Activated CD4-positive, alpha-beta memory T cell treated with anti-CD3 and anti-CD28 coated beads for 36 hours (primary cell): ENCODE measurements at regions not wholly inside any gene's neighbourhood (a gene's known extent, or its start where the extent isn't known, plus 50 kb on each side); places are given as distances from the start of the nearest gene placed in this dataset.
"Not testable (repeated sequence)": the region's sequence is repeated elsewhere in the genome, so short reads cannot be mapped to it uniquely, and the experiment has no call there.

Source experiments
- CTCF ChIA-PET: fragments of 350-600 bp; sonication (Branson Sonifier 250); formaldehyde crosslinking; loops from one replicate; lab custom pipeline; 2021; ENCODE audit warnings: antibody characterized with exemption, inconsistent platforms; lab: Charles Lee
- POLR2A ChIA-PET: fragments of 350-600 bp; sonication (Branson Sonifier 250); formaldehyde crosslinking; loops from one replicate; lab custom pipeline; 2021; ENCODE audit warnings: antibody characterized with exemption; lab: Charles Lee
- DNase-seq: peaks from one replicate; pipeline ENCODE4 v3.0.0-alpha.2; 2020
- H3K27ac Mint-ChIP-seq: one replicate; pipeline ENCODE4 v1.8.0; 2021; ENCODE audit warnings: mixed read lengths
- H3K27me3 Mint-ChIP-seq: one replicate; pipeline ENCODE4 v1.8.0; 2021; ENCODE audit warnings: mixed read lengths
- H3K36me3 Mint-ChIP-seq: one replicate; pipeline ENCODE4 v1.8.0; 2021; ENCODE audit warnings: mixed read lengths
- H3K4me1 Mint-ChIP-seq: one replicate; pipeline ENCODE4 v1.8.0; 2021; ENCODE audit warnings: low read depth, mixed read lengths
- H3K4me3 Mint-ChIP-seq: one replicate; pipeline ENCODE4 v1.8.0; 2021; ENCODE audit warnings: mild to moderate bottlenecking, mixed read lengths
- H3K9me3 Mint-ChIP-seq: one replicate; pipeline ENCODE4 v1.8.0; 2021; ENCODE audit warnings: mixed read lengths
- intact Hi-C: fragments of 100-400 bp; cut with micrococcal nuclease; formaldehyde crosslinking; loops from one replicate; pipeline ENCODE4 v1.15.1; 2023

- no peak for DNase-seq
- CTCF ChIA-PET: no interaction called here
- Mint-ChIP-seq H3K4me3 (no peak overlapping the region), H3K27me3 (peaks cover 2% of the 10 kb centered on the region), H3K9me3 (no peaks in the 10 kb centered on the region), H3K4me1 (no peaks in the 10 kb centered on the region), H3K36me3 (no peaks in the 10 kb centered on the region), H3K27ac (no peak overlapping the region)
- intact Hi-C loops: no loop called here
- POLR2A ChIA-PET: no interaction called here
Observed at GRCh38 chr10:125523347-125523746, 159.6 kb downstream of the TEX36 start.

- no peaks in the 10 kb centered on the region for H3K4me1 Mint-ChIP-seq
- intact Hi-C loops: no loop called here
- H3K4me3 Mint-ChIP-seq: no peak overlapping the region
- H3K9me3 Mint-ChIP-seq: no peaks in the 10 kb centered on the region
- no peaks in the 10 kb centered on the region for H3K36me3 Mint-ChIP-seq
- ChIA-PET CTCF (interaction anchor here (1.0 kb wide), 1 partner anchor 153 kb away, joined by 3 read pairs; no protein-coding TSS in a partner anchor), POLR2A (no interaction called here)
- peaks cover 2% of the 10 kb centered on the region for H3K27me3 Mint-ChIP-seq
- H3K27ac Mint-ChIP-seq: no peak overlapping the region
- peak; percentile 16 for DNase-seq
Observed at GRCh38 chr10:125521721-125522680, 161.0 kb downstream of the TEX36 start.

GRCh38 chr10:125520968-125521367 is 162.0 kb downstream of the TEX36 start:
- Mint-ChIP-seq H3K27me3 (peaks cover 2% of the 10 kb centered on the region), H3K4me3 (no peak overlapping the region), H3K9me3 (no peaks in the 10 kb centered on the region), H3K4me1 (no peaks in the 10 kb centered on the region), H3K36me3 (no peaks in the 10 kb centered on the region), H3K27ac (no peak overlapping the region)
- POLR2A ChIA-PET: no interaction called here
- CTCF ChIA-PET: no interaction called here
- intact Hi-C loops: no loop called here
- DNase-seq: no peak

DNA sequence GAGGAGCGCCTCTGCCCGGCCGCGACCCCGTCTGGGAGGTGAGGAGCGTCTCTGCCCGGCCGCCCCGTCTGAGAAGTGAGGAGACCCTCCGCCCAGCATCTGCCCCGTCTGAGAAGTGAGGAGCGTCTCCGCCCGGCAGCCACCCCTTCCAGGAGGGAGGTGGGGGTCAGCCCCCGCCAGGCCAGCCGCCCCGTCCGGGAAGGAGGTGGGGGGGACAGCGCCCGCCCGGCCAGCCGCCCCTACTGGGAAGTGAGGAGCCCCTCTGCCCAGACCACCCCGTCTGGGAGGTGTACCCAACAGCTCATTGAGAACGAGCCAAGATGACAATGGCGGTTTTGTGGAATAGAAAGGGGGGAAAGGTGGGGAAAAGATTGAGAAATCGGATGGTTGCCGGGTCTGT is 164.6 kb downstream of the TEX36 start:
- CTCF ChIA-PET, H3K27me3 Mint-ChIP-seq: not testable (repeated sequence)

DNA sequence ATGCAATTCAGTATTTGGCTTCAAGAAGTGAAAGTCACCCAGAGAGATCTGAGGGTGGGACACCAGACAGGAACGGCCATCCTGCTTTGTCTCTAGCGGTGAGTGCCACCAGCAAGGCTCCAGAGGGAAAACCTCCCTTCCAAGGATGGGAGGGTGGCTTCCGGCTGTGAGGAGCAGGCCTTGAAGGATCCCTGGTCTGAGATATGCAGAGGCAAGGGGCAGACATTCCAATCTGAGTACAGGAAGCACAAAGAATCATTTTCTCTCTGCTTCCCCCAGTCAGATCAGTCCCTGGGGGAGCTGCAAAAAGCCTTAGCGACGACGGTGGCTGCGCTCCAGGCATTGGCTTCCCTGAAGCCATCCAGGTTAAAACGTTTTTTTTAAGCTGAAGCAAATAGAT is 167.4 kb downstream of the TEX36 start:
- Mint-ChIP-seq H3K27me3 (no peaks in the 10 kb centered on the region), H3K9me3 (no peaks in the 10 kb centered on the region), H3K4me3 (no peak overlapping the region), H3K36me3 (no peaks in the 10 kb centered on the region), H3K27ac (no peak overlapping the region), H3K4me1 (no peaks in the 10 kb centered on the region)
- intact Hi-C loops: no loop called here
- ChIA-PET POLR2A (no interaction called here), CTCF (no interaction called here)
- DNase-seq: no peak

More for the DNA sequence above, 164.6 kb downstream of the TEX36 start:
- H3K4me3 Mint-ChIP-seq, H3K36me3 Mint-ChIP-seq, intact Hi-C loops, POLR2A ChIA-PET, H3K27ac Mint-ChIP-seq, H3K4me1 Mint-ChIP-seq, H3K9me3 Mint-ChIP-seq, DNase-seq: not testable (repeated sequence)

DNA sequence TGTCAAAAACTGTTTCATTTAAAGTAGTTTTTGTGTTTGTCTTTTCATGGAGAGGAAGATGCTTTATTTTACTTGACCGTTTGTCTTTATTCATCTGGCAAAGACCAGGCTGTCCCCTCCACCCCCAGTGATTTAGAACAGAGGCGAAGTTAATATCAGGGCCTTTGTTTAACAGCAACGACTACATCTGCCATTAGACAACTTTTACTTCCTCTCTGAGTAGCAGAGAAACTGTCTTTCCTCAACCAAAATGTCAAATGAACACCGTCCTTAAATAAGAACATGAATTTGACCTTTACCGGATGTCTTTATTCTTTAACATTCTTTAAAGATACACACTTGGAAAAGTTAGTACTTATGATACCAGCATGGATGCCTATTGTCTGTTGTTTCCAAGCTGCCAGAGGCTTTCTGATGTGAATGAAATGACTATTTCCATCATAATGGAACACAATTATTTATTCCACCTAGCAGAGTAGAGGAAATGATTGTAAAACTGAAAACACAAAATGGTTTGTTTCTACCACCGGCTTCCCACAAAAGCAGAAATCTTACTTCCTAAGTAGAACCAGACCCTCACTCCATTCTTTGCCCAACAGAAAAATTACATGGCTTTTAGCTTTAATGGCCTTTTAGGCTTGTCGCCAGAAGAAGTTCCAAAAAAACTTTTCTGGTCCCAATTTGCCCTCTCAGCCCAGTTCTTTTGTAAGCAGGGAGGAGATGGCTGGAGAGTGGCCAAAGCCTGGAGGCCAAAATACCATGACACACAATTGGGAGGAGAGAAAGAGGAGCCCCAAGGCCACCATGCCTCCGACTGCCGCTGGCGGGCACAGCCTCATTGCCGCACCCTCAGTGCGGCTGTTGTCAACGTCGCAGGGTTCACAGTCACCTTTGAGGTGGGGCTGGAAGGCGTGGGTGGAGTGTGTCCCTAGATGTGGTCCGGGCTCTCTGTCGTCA is 168.5 kb downstream of the TEX36 start:
- no peaks in the 10 kb centered on the region for H3K27me3 Mint-ChIP-seq
- H3K27ac Mint-ChIP-seq: no peak overlapping the region
- peak; percentile 26 for DNase-seq
- CTCF ChIA-PET: no interaction called here
- H3K9me3 Mint-ChIP-seq: no peaks in the 10 kb centered on the region
- POLR2A ChIA-PET: no interaction called here
- intact Hi-C loops: no loop called here
- H3K4me3 Mint-ChIP-seq: no peak overlapping the region
- no peaks in the 10 kb centered on the region for H3K4me1 Mint-ChIP-seq
- no peaks in the 10 kb centered on the region for H3K36me3 Mint-ChIP-seq

DNA sequence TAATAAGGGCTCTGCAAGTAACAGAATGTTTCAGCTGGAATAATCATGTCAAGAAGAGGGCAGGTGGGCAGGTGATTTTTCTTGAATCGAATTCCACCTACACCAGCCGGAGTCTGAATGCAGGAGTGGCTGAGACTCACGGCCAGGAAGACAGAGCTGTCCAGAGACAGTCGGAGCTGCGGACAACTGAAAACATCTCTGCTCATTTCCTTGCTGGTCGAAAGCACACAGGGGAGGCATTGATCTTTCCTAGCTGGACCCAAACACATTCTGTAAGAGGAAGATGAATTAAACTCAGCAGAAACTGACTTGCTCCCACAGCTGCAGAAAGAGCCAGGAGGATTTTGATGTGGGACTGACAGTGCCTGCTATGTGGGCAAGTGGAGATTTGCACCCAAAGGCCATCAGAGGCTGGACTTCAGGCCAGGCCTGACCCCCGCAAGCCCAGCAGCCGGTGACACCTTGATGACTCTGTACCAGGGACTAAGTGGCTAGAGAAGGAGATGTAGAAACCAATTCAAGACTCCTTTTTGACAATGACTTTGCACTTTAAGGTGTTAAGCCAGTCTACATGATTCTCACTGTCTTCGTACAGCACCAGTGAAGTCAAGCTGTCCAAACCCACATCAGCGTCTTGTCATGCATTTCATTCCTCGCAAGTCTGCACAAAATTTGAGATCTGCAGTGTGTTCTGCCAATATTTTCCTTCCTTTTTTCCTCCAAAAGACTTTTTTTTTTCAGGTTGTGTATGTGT is 169.4 kb downstream of the TEX36 start:
- Mint-ChIP-seq H3K4me1 (no peaks in the 10 kb centered on the region), H3K27ac (no peak overlapping the region), H3K27me3 (no peaks in the 10 kb centered on the region), H3K36me3 (no peaks in the 10 kb centered on the region), H3K9me3 (no peaks in the 10 kb centered on the region), H3K4me3 (no peak overlapping the region)
- POLR2A ChIA-PET: no interaction called here
- DNase-seq: no peak
- CTCF ChIA-PET: no interaction called here
- intact Hi-C loops: no loop called here

GRCh38 chr10:125510998-125511397 is 172.0 kb downstream of the TEX36 start:
- Mint-ChIP-seq H3K27me3 (no peaks in the 10 kb centered on the region), H3K27ac (no peak overlapping the region), H3K4me3 (no peak overlapping the region), H3K9me3 (no peaks in the 10 kb centered on the region), H3K4me1 (no peaks in the 10 kb centered on the region), H3K36me3 (no peaks in the 10 kb centered on the region)
- ChIA-PET POLR2A (no interaction called here), CTCF (no interaction called here)
- no peak for DNase-seq
- intact Hi-C loops: no loop called here

DNA sequence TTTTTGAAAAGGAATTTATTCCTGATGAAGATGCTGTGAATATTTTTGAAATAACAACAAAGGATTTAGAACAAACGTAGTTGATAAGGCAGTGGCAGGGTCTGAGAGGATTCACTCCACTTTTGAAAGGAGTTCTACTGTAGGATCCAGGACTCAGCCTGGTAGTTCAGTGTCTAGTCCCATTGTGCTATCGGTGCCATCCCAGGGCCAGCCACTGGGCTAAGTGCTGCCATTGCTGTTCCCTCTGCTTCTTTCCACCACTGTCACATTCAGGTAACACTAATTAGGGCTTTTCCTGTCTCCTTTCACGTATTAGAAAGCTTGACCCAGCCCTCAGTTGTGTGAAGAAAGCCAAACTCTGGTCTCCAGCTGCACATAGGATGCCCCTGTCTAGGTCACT is 177.3 kb downstream of the TEX36 start:
- no peak overlapping the region for H3K4me3 Mint-ChIP-seq
- CTCF ChIA-PET: no interaction called here

DNA sequence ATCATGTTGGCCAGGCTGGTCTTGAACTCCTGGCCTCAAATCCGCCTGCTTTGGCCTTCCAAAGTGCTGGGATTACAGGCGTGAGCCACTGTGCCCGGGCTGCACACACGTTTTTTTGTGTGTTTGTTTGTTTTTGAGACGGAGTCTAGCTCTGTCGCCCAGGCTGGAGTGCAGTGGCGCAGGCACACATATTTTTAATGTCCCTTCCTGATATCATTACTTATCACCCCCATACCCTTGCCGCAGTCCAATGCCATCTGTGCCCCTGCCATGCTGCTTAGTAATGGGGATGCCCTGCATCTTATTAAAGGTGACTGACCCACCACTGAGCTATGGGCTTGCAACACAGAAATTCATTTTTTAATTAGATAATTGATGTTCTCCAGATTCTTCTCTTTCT is 180.7 kb downstream of the TEX36 start:
- H3K27me3 Mint-ChIP-seq: no peaks in the 10 kb centered on the region
- H3K9me3 Mint-ChIP-seq: no peaks in the 10 kb centered on the region
- DNase-seq: no peak
- H3K4me1 Mint-ChIP-seq: no peaks in the 10 kb centered on the region
- no peak overlapping the region for H3K27ac Mint-ChIP-seq
- ChIA-PET CTCF (interaction anchor here (0.6 kb wide), 1 partner anchor 108 kb away, joined by 4 read pairs; no protein-coding TSS in a partner anchor), POLR2A (no interaction called here)
- no peaks in the 10 kb centered on the region for H3K36me3 Mint-ChIP-seq
- intact Hi-C loops: no loop called here
- H3K4me3 Mint-ChIP-seq: no peak overlapping the region

More for the DNA sequence above, 177.3 kb downstream of the TEX36 start:
- Mint-ChIP-seq H3K4me1 (no peaks in the 10 kb centered on the region), H3K27me3 (no peaks in the 10 kb centered on the region), H3K36me3 (no peaks in the 10 kb centered on the region), H3K9me3 (no peaks in the 10 kb centered on the region), H3K27ac (no peak overlapping the region)
- no peak for DNase-seq
- intact Hi-C loops: no loop called here
- POLR2A ChIA-PET: no interaction called here

DNA sequence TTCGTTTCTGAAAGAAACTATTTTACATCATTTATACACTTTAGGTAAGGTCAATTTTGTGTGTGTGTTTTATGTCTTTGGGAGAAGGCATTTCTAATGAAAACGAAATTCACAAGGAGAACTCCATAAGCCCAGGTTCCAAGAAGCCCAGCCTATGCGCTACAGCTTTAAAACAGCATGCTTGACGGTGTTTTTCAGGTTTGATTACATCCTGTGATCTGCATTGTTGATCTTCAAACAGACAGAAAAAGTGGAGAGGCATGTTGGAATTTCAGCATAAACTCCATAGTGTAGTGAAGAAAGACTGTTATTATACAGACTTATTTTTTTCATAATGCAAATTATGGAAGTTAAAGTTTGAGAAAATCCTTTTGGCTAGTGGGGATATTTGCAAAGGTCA is 187.6 kb downstream of the TEX36 start:
- no peak overlapping the region for H3K27ac Mint-ChIP-seq
- H3K9me3 Mint-ChIP-seq: no peaks in the 10 kb centered on the region
- no peaks in the 10 kb centered on the region for H3K36me3 Mint-ChIP-seq
- H3K4me3 Mint-ChIP-seq: no peak overlapping the region
- DNase-seq: no peak
- ChIA-PET CTCF (no interaction called here), POLR2A (no interaction called here)
- no peaks in the 10 kb centered on the region for H3K4me1 Mint-ChIP-seq
- no peaks in the 10 kb centered on the region for H3K27me3 Mint-ChIP-seq
- intact Hi-C loops: no loop called here
